IMR-90 (cell line): ENCODE measurements at regions not wholly inside any gene's neighbourhood (a gene's known extent, or its start where the extent isn't known, plus 50 kb on each side); places are given as distances from the start of the nearest gene placed in this dataset.

Experiments used
- BHLHE40 ChIP-seq: fragments of 150-350 bp; IDR thresholded peaks from 2 replicates; pipeline ENCODE4 v1.6.1; 2016; ENCODE audit warnings: mild to moderate bottlenecking, low read depth, low read length
- ELK1 ChIP-seq: fragments of 150-350 bp; IDR thresholded peaks from 2 replicates; pipeline ENCODE4 v1.6.1; 2016; ENCODE audit warnings: low read depth, mild to moderate bottlenecking, low read length, moderate library complexity, borderline replicate concordance
- FOS ChIP-seq: fragments of 150-350 bp; IDR thresholded peaks from 2 replicates; pipeline ENCODE4 v1.6.1; 2016; ENCODE audit warnings: low read depth, low read length
- MAFK ChIP-seq: IDR thresholded peaks from 2 replicates; pipeline ENCODE4 v1.6.1; 2012; ENCODE audit warnings: low read depth, low read length, improper control_type of control experiment
- MAZ ChIP-seq: IDR thresholded peaks from 2 replicates; pipeline ENCODE4 v1.6.1; 2012; ENCODE audit warnings: low read depth, mild to moderate bottlenecking, low read length, improper control_type of control experiment, moderate library complexity, borderline replicate concordance
- NFE2L2 ChIP-seq: fragments of 150-350 bp; IDR thresholded peaks from 2 replicates; pipeline ENCODE4 v1.6.1; 2016; ENCODE audit warnings: low read depth, mild to moderate bottlenecking, low read length
- POLR2A ChIP-seq: IDR thresholded peaks from 2 replicates; pipeline ENCODE4 v1.6.1; 2012; ENCODE audit warnings: mild to moderate bottlenecking, low read depth, low read length
- RAD21 ChIP-seq: IDR thresholded peaks from 2 replicates; pipeline ENCODE4 v1.6.1; 2012; ENCODE audit warnings: low read length, improper control_type of control experiment
- RCOR1 ChIP-seq: IDR thresholded peaks from 2 replicates; pipeline ENCODE4 v1.6.1; 2012; ENCODE audit warnings: mild to moderate bottlenecking, low read length, improper control_type of control experiment; ENCODE audit not compliant: insufficient replicate concordance
- RFX5 ChIP-seq: IDR thresholded peaks from 2 replicates; pipeline ENCODE4 v1.8.0; 2012; ENCODE audit warnings: low read depth, mild to moderate bottlenecking, low read length, moderate library complexity
- SMC3 ChIP-seq: fragments of 150-350 bp; IDR thresholded peaks from 2 replicates; pipeline ENCODE4 v1.6.1; 2016; ENCODE audit warnings: low read depth, mild to moderate bottlenecking, antibody characterized with exemption, low read length, moderate library complexity
- USF2 ChIP-seq: fragments of 150-350 bp; IDR thresholded peaks from 2 replicates; pipeline ENCODE4 v1.6.1; 2017; ENCODE audit warnings: mild to moderate bottlenecking, antibody characterized with exemption, low read length, low read depth
- TF ChIP-seq, protein P1 (sequence below): conservative IDR thresholded peaks from 2 replicates; pipeline ENCODE4 v1.5.1; 2012; ENCODE audit warnings: mild to moderate bottlenecking, low read depth, low read length, improper control_type of control experiment

- TF ChIP-seq, protein P1, sequence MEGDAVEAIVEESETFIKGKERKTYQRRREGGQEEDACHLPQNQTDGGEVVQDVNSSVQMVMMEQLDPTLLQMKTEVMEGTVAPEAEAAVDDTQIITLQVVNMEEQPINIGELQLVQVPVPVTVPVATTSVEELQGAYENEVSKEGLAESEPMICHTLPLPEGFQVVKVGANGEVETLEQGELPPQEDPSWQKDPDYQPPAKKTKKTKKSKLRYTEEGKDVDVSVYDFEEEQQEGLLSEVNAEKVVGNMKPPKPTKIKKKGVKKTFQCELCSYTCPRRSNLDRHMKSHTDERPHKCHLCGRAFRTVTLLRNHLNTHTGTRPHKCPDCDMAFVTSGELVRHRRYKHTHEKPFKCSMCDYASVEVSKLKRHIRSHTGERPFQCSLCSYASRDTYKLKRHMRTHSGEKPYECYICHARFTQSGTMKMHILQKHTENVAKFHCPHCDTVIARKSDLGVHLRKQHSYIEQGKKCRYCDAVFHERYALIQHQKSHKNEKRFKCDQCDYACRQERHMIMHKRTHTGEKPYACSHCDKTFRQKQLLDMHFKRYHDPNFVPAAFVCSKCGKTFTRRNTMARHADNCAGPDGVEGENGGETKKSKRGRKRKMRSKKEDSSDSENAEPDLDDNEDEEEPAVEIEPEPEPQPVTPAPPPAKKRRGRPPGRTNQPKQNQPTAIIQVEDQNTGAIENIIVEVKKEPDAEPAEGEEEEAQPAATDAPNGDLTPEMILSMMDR = no peak
- TF ChIP-seq POLR2A (no peak), SMC3 (no peak), RAD21 (no peak), MAFK (no peak), BHLHE40 (no peak), RFX5 (no peak), ELK1 (no peak), MAZ (no peak), NFE2L2 (no peak), RCOR1 (no peak), FOS (no peak), USF2 (no peak)
These were observed 1029.8 kb downstream of the DIAPH3 start for GRCh38 chr13:59133903-59134302.
